ENCODE measurements at regions not wholly inside any gene's neighbourhood (a gene's known extent, or its start where the extent isn't known, plus 50 kb on each side); places are given as distances from the start of the nearest gene placed in this dataset.
"Not testable (repeated sequence)": the region's sequence is repeated elsewhere in the genome, so short reads cannot be mapped to it uniquely, and the experiment has no call there.

- Histone ChIP-seq H2BK120ac (ENCODE audit: low read depth, low read length) (no peak overlapping the region), H3K9me3 (replicated peaks in 1 of 2; ENCODE audit: control insufficient read depth in 2 of 2, insufficient read depth in 1 of 2, low read depth in 1 of 2, low read length in 2 of 2) (peaks cover 0 to 4% of the 10 kb centered on the region in 2 donors), H3K14ac (ENCODE audit: low read length) (no peak overlapping the region), H3K18ac (ENCODE audit: low read length) (no peak overlapping the region), H3K9ac (ENCODE audit: low read depth, low read length, poor library complexity) (no peak overlapping the region), H2BK15ac (ENCODE audit: low read length) (no peak overlapping the region), H4K91ac (ENCODE audit: low read depth, low read length, poor library complexity) (no peak overlapping the region), H3K4me2 (ENCODE audit: insufficient read depth, low read length, poor library complexity, severe bottlenecking) (no peak overlapping the region), H3K79me1 (ENCODE audit: low read depth, low read length) (no peaks in the 10 kb centered on the region), H4K8ac (ENCODE audit: low read depth, low read length) (no peak overlapping the region), H3K27me3 (ENCODE audit: control insufficient read depth in 3 of 3, insufficient read depth in 3 of 3, low read depth in 1 of 3, low read length in 3 of 3) (peaks cover 0 to 10% (median 0%) of the 10 kb centered on the region in 3 experiments), H3K4me3 (ENCODE audit: low read length in 2 of 2) (no peak overlapping the region), H2BK5ac (ENCODE audit: low read length) (no peak overlapping the region), H3K36me3 (replicated peaks in 1 of 2; ENCODE audit: control insufficient read depth in 2 of 2, insufficient read depth in 2 of 2, low read length in 2 of 2) (no peaks in the 10 kb centered on the region), H3K4ac (ENCODE audit: low read length) (no peak overlapping the region), H3K4me1 (ENCODE audit: control insufficient read depth in 2 of 2, insufficient read depth in 1 of 2, low read depth in 1 of 2, low read length in 2 of 2) (peaks cover 0 to 3% of the 10 kb centered on the region in 2 donors), H3K23ac (ENCODE audit: low read depth, low read length, poor library complexity) (no peak overlapping the region), H2AK5ac (ENCODE audit: low read depth, low read length) (no peak overlapping the region), H3K27ac (replicated peaks; ENCODE audit: low read length) (no peak overlapping the region), H2BK12ac (ENCODE audit: low read length) (no peak overlapping the region), H2AFZ (ENCODE audit: low read length) (no peak overlapping the region)
- no CpG with 5 or more reads among the region's 2 CpGs for WGBS, 2 donors (ENCODE audit: extremely low coverage in 2 of 2, insufficient read length in 2 of 2, insufficient replicate concordance in 1 of 2)
- DNase-seq (ENCODE audit: low spot score) = no peak
These were observed 105.8 kb upstream of the PELI1 start for GRCh38 chr2:64250063-64250462.

GRCh38 chr2:64250751-64251423, 106.7 kb upstream of the PELI1 start:
- no peak overlapping the region for H3K27ac ChIP-seq (replicated peaks; ENCODE audit: low read length)
- H4K91ac ChIP-seq (ENCODE audit: low read depth, low read length, poor library complexity) = no peak overlapping the region
- H2BK12ac ChIP-seq (ENCODE audit: low read length) = no peak overlapping the region
- peaks cover 0 to 3% of the 10 kb centered on the region in 2 donors for H3K4me1 ChIP-seq (ENCODE audit: control insufficient read depth in 2 of 2, insufficient read depth in 1 of 2, low read depth in 1 of 2, low read length in 2 of 2)
- no peak overlapping the region for H3K4me2 ChIP-seq (ENCODE audit: insufficient read depth, low read length, poor library complexity, severe bottlenecking)
- H2BK15ac ChIP-seq (ENCODE audit: low read length) = no peak overlapping the region
- no peak overlapping the region for H3K9ac ChIP-seq (ENCODE audit: low read depth, low read length, poor library complexity)
- no peak overlapping the region for H3K4ac ChIP-seq (ENCODE audit: low read length)
- no peaks in the 10 kb centered on the region for H3K36me3 ChIP-seq (replicated peaks in 1 of 2; ENCODE audit: control insufficient read depth in 2 of 2, insufficient read depth in 2 of 2, low read length in 2 of 2)
- no peak overlapping the region for H2AFZ ChIP-seq (ENCODE audit: low read length)
- H3K79me1 ChIP-seq (ENCODE audit: low read depth, low read length) = no peaks in the 10 kb centered on the region
- WGBS, 2 donors (ENCODE audit: extremely low coverage in 2 of 2, insufficient read length in 2 of 2, insufficient replicate concordance in 1 of 2) = no CpG with 5 or more reads among the region's 7 CpGs
- no peak overlapping the region for H3K23ac ChIP-seq (ENCODE audit: low read depth, low read length, poor library complexity)
- H3K9me3 ChIP-seq (replicated peaks in 1 of 2; ENCODE audit: control insufficient read depth in 2 of 2, insufficient read depth in 1 of 2, low read depth in 1 of 2, low read length in 2 of 2) = peaks cover 0 to 4% of the 10 kb centered on the region in 2 donors
- H3K4me3 ChIP-seq (ENCODE audit: low read length in 2 of 2) = no peak overlapping the region
- DNase-seq (ENCODE audit: low spot score) = no peak
- H4K8ac ChIP-seq (ENCODE audit: low read depth, low read length) = no peak overlapping the region
- H2BK120ac ChIP-seq (ENCODE audit: low read depth, low read length) = no peak overlapping the region
- no peak overlapping the region for H2BK5ac ChIP-seq (ENCODE audit: low read length)
- no peak overlapping the region for H2AK5ac ChIP-seq (ENCODE audit: low read depth, low read length)
- no peak overlapping the region for H3K14ac ChIP-seq (ENCODE audit: low read length)
- no peak overlapping the region for H3K18ac ChIP-seq (ENCODE audit: low read length)
- H3K27me3 ChIP-seq (ENCODE audit: control insufficient read depth in 3 of 3, insufficient read depth in 3 of 3, low read depth in 1 of 3, low read length in 3 of 3) = peaks cover 0 to 10% (median 0%) of the 10 kb centered on the region in 3 experiments

- Histone ChIP-seq H2BK15ac (ENCODE audit: low read length) (no peak overlapping the region), H2BK120ac (ENCODE audit: low read depth, low read length) (no peak overlapping the region), H2BK12ac (ENCODE audit: low read length) (no peak overlapping the region), H4K91ac (ENCODE audit: low read depth, low read length, poor library complexity) (no peak overlapping the region), H4K8ac (ENCODE audit: low read depth, low read length) (no peak overlapping the region), H2BK5ac (ENCODE audit: low read length) (no peak overlapping the region), H3K27ac (replicated peaks; ENCODE audit: low read length) (no peak overlapping the region), H2AFZ (ENCODE audit: low read length) (no peak overlapping the region), H3K36me3 (replicated peaks in 1 of 2; ENCODE audit: control insufficient read depth in 2 of 2, insufficient read depth in 2 of 2, low read length in 2 of 2) (no peaks in the 10 kb centered on the region), H3K9me3 (replicated peaks in 1 of 2; ENCODE audit: control insufficient read depth in 2 of 2, insufficient read depth in 1 of 2, low read depth in 1 of 2, low read length in 2 of 2) (peaks cover 0 to 4% of the 10 kb centered on the region in 2 donors), H3K79me1 (ENCODE audit: low read depth, low read length) (no peaks in the 10 kb centered on the region), H3K23ac (ENCODE audit: low read depth, low read length, poor library complexity) (no peak overlapping the region), H3K14ac (ENCODE audit: low read length) (no peak overlapping the region), H3K4me2 (ENCODE audit: insufficient read depth, low read length, poor library complexity, severe bottlenecking) (no peak overlapping the region), H3K27me3 (ENCODE audit: control insufficient read depth in 3 of 3, insufficient read depth in 3 of 3, low read depth in 1 of 3, low read length in 3 of 3) (peaks cover 0 to 10% (median 0%) of the 10 kb centered on the region in 3 experiments), H3K9ac (ENCODE audit: low read depth, low read length, poor library complexity) (no peak overlapping the region), H3K4me1 (ENCODE audit: control insufficient read depth in 2 of 2, insufficient read depth in 1 of 2, low read depth in 1 of 2, low read length in 2 of 2) (peaks cover 0 to 3% of the 10 kb centered on the region in 2 donors), H3K4ac (ENCODE audit: low read length) (no peak overlapping the region), H2AK5ac (ENCODE audit: low read depth, low read length) (no peak overlapping the region), H3K4me3 (ENCODE audit: low read length in 2 of 2) (no peak overlapping the region), H3K18ac (ENCODE audit: low read length) (no peak overlapping the region)
- DNase-seq (ENCODE audit: low spot score) = no peak
- WGBS, 2 donors (ENCODE audit: extremely low coverage in 2 of 2, insufficient read length in 2 of 2, insufficient replicate concordance in 1 of 2) = no CpG with 5 or more reads among the region's 5 CpGs
These were observed 107.5 kb upstream of the PELI1 start for GRCh38 chr2:64251497-64252250.

- H2BK12ac ChIP-seq (ENCODE audit: low read length); H3K4me1 ChIP-seq (ENCODE audit: control insufficient read depth in 2 of 2, insufficient read depth in 1 of 2, low read depth in 1 of 2, low read length in 2 of 2); H3K27ac ChIP-seq (replicated peaks; ENCODE audit: low read length); H3K27me3 ChIP-seq (ENCODE audit: control insufficient read depth in 3 of 3, insufficient read depth in 3 of 3, low read depth in 1 of 3, low read length in 3 of 3); DNase-seq (ENCODE audit: low spot score); H2BK5ac ChIP-seq (ENCODE audit: low read length); H3K9ac ChIP-seq (ENCODE audit: low read depth, low read length, poor library complexity); H3K4me2 ChIP-seq (ENCODE audit: insufficient read depth, low read length, poor library complexity, severe bottlenecking); H3K18ac ChIP-seq (ENCODE audit: low read length); H2BK120ac ChIP-seq (ENCODE audit: low read depth, low read length); H3K9me3 ChIP-seq (replicated peaks in 1 of 2; ENCODE audit: control insufficient read depth in 2 of 2, insufficient read depth in 1 of 2, low read depth in 1 of 2, low read length in 2 of 2); H2AFZ ChIP-seq (ENCODE audit: low read length); H3K4ac ChIP-seq (ENCODE audit: low read length); H3K79me1 ChIP-seq (ENCODE audit: low read depth, low read length); H3K36me3 ChIP-seq (replicated peaks in 1 of 2; ENCODE audit: control insufficient read depth in 2 of 2, insufficient read depth in 2 of 2, low read length in 2 of 2); H2BK15ac ChIP-seq (ENCODE audit: low read length); H3K14ac ChIP-seq (ENCODE audit: low read length); H2AK5ac ChIP-seq (ENCODE audit: low read depth, low read length); H4K8ac ChIP-seq (ENCODE audit: low read depth, low read length); H4K91ac ChIP-seq (ENCODE audit: low read depth, low read length, poor library complexity); H3K4me3 ChIP-seq (ENCODE audit: low read length in 2 of 2); H3K23ac ChIP-seq (ENCODE audit: low read depth, low read length, poor library complexity): not testable (repeated sequence)
- WGBS, 2 donors (ENCODE audit: extremely low coverage in 2 of 2, insufficient read length in 2 of 2, insufficient replicate concordance in 1 of 2) = no CpG with 5 or more reads among the region's 11 CpGs
These were observed 108.2 kb upstream of the PELI1 start for GRCh38 chr2:64252251-64252978.

All from neuronal stem cell (in vitro differentiated cells).